ENCODE measurements at regions not wholly inside any gene's neighbourhood (a gene's known extent, or its start where the extent isn't known, plus 50 kb on each side); places are given as distances from the start of the nearest gene placed in this dataset.

DNA sequence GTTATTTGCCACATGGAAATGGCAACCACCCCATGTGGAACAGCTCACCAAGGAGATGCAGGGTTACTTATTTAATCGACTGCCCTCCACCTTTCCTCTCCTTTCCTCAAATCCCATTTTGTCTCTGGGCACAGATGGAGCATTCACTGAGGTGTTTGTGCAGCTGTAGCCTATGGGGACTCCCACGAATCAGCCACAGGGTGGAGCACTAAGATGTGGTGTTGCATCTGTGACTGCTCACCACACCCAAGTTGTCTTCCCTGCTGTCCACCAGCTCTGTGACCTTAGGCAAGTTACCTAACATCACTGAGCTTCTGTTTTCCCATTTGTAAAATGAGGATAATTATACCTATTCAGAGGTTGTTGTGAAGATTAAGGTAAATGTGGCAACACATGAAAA is 252.4 kb upstream of the CPEB2 start:
- no peak for FAIRE-seq

DNA sequence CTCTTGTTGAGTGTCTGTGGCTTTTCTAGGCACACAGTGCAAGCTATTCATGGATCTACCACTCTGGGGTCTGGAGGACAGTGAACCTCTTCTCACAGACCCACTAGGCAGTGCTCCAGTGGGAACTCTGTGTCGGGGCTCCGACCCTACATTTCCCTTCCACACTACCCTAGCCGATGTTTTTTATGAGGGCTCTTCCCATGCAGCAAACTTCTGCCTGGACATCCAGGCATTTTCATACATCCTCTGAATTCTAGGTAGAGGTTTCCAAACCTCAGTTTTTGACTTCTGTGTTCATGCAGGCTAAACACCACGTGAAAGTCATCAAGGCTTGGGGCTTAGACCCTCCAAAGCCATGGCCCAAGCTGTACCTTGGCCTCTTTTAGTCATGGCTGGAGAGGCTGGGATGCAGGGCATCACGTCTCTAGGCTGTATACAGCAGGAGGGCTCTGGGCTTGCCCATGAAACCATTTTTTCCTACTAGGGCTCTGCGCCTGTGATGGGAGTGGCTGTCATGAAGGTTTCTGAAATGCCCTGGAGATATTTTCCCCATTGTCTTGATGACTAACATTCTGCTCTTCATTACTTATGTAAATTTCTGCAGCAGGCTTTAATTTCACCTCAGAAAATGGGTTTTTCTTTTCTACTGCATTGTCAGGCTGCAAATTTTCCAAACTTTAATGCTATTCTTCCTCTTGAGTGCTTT is 249.8 kb upstream of the CPEB2 start:
- FAIRE-seq: no peak

DNA sequence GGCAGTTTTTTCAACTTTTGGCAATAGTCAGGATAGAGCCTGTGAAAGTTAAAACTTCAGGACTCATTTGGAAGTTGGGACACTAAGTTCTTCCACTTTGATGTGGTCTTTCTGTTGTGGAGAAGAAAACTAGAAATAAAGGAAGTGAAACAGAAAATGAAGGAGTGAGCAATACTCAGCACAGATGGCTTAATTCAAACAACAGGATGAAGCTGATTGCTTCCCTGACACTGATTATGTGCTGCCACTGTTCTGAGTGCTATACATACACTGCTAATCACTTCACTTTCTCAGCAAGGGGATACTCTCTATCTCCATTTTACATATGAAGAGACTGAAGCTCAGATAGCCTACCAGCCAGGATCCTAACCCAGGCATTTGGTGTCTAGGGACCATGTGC is 235.1 kb upstream of the CPEB2 start:
- FAIRE-seq: no peak

DNA sequence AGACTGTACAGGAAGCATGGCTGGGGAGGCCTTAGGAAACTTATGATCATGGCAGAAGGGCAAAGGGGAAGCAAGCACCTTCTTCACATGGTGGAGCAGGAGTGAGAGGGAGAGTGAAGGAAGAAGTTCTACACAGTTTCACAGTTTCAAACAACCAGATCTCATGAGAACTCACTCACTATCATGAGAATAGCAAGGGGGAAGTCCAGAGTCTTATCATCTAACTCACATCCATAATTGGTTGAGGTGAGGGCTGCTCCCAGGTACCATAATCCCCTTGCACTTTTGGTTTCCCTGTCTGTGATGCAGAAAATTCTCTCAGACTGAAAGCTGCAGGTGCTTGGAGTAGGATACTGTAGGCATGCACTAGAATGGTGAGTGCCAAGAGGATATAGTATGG is 233.8 kb upstream of the CPEB2 start:
- no peak for FAIRE-seq

DNA sequence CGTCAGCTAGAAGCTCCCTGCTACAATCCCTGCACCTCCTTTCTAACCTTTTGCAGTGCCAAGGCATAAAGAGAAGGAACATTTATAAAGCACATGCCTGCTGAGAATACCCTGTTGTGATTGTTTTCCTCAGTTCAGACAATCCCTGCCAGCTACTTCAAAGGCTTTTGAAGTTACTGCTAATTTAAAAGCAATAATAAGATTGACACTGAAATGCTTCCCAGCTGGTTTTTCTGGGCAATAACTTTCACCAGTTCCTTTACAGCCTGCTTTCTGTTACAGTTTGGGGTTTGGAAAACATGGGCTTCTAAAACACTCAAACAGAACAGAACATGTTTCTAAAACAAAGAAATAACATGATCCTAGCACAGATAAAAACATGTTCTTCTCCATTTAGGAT is 232.3 kb upstream of the CPEB2 start:
- no peak for FAIRE-seq

DNA sequence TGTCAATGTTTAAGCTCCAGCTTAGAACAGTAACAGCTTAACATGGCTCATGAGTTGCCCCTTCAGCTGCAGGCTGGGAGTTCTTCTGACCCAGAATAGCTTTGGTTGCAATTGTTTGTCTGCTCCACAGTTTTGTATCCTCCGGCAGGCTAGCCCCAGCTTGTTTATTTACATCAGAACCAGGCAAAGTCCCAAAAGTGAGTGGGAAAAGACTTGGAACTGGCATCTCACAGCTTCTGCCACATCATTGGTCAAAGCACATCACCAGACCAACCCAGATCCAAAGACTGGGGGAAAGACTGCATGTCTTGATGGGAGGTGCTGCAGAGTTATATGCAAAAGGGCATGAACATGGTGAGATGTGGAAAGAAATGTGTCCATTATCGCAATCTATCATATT is 231.2 kb upstream of the CPEB2 start:
- no peak for FAIRE-seq

DNA sequence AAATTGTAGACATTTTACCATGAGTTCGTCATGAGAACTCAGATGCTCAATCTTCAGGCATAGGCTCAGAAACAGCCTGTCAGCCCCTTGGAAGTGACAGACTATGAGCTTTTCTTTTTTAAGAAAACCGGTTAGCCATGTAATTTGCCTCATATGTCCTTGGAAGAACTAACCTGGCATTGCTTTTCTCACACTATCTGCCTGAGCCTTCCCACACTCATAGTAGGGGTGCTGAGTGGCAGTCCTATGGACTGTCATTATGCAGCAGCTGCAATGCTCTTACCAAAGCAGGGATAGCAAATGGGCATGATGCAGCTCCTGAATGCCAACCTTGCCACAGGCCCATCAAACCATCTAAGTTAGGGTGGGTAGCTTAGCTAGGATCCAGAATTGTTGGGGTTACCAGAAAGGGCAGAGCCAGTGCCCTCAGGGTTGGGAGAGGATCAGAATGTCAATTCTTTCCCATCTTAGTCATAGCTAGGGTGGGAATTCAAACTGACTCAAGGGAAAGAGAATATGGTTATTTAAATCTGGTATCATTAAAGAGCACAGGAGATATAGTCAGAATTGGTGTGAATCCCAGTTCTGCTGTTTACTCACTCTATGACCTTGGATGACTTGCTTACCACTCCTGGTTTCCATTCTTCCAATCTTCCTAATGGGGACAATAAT is 230.6 kb upstream of the CPEB2 start:
- no peak for FAIRE-seq

DNA sequence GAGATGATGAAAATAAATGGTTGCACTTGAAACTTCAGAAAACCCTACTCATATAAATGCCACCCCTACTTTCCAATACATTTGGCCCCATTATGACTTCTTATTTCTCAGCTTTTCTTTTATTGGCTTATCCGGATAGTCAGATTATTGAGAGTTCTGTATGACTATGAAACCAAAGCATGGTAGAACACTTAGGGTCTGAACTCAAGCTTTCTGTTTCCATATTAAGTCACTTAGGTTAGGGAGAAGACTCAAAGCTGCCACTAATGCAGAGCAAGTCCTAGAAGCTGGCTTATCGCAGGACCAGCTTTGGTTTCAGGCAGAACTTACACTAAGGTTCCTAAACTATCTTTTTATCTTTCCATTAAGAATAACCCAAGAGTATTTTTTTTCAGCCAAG is 229.9 kb upstream of the CPEB2 start:
- FAIRE-seq: no peak

DNA sequence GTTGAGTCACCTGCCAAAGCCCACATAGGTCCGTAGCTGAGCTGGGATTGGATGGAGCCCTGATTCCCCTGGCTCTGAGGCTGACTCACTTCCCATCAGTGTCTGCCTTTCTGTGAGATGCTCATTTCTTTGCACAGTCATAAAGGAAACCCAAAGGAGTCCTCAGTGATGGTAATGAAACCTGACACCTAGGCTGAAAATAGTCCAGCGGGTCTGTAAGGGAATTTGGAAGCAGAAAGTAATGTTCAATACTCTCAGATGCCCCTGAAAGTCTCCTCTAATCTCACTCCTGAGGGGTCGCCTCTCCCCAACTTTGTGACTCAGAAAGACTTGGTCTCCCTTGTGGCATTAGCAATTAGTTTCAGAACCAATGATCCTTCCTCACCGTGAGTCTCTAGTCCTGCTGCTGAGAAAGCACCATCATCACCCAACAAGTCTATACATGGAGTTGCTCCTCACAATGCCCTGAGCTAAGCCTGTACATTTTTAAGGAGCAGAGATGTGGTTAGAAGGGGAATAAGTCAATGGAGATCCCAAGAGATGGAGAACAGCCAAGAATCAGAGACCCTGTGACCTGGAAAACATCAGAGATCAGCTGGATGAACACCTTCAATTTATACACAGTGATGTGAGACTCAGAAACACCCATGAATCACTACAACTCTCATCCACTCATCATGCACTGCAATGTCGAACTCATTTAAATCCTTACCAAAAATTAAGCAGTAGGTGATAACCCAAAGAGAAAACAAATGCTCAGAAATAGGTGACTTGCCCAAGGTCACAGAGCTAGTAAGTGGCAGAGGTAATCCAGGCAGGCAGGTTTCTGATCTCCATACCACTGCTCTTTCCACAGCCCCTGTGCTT is 219.0 kb upstream of the CPEB2 start:
- FAIRE-seq: no peak

DNA sequence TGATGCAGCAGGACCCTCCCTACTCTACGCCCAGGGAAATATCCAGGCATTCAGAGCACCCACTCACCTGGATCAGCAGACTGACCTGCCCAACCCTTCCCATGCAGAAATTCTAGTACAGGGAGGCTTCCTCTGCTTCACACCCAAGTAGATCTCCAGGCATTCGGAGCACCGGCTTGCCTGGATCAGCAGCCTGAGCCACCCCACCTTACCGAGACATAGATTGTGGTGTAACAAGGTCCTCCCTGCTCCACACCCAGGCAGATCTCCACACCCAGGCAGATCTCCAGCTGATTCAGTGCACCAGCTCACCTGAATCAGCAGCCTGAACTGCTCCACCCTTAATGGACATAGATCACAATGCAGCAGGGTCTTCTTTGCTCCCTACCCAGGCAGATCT is 215.1 kb upstream of the CPEB2 start:
- FAIRE-seq: no peak

DNA sequence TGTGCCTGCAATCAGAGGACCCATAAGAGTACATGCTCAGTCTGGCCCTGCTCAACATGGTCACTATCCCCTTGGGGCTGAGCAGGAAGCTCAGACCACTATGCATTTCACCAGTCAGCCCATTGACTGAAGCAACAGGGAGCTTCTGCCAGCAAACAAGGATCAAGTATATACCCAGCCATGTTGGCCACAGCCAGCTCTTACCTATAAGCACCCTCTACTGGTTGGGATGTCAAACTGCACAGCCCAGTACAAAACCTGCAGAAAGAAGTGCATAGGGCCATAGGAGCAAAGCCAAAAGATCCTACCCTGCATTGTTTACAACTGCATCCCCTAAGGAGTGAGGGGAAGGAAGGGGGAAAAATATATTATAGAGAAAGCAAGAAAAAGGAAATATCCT is 214.4 kb upstream of the CPEB2 start:
- FAIRE-seq: no peak

DNA sequence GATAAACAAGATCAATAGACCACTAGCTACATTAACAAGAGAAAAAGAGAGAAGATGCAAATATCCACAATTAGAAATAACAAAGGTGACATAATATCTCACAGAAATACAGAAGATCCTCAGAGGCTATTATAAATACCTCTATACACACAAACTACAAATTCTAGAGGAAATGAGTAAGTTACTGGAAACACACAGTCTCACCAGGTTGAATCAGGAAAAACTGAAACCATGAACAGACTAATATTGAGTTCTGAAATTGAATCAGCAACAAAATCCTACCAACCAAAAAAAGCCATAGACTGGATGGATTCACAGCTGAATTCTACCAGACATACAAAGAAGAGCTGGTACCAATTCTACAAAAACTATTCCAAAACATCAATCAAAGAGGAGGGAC is 211.8 kb upstream of the CPEB2 start:
- no peak for FAIRE-seq

DNA sequence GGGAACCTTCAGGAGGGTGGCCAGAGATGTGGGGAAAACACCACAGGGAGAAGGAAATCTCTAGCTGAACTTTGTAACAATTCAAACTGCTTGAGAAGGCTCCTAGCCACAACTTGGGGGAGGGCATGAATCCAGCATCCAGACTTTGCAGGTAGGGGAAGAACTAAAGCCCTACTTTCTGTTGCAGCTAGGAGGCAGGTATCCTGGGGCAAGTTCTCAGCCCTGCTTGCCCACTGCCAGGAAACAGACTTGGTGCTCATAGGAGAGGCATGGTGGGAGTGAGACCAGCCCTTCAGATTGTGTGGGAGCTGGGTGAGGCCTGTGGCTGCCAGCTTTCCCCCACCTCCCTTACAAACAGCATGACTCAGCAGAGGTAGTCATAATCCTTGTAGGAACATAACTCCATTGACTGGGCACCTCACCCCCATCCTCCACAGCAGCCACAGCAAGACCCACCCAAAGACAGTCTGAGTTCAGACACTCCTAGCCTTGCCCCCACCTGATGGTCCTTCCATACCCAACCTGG is 209.5 kb upstream of the CPEB2 start:
- FAIRE-seq: no peak

DNA sequence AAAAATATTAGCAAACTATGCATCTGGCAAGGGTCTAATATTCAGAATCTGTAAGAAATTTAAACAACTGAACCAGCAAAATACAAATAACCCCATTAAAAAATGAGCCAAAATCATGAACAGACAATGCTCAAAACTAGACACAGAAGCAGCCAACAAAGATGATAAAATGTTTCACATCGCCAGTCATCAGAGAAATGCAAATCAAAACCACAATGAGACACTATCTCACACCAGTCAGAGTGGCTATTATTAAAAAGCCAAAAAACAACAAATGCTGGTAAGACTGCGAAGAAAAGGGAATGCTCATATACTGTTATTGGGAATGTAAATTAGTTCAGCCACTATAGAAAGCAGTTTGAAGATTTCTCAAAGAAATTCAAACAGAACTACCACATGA is 201.3 kb upstream of the CPEB2 start:
- no peak for FAIRE-seq

DNA sequence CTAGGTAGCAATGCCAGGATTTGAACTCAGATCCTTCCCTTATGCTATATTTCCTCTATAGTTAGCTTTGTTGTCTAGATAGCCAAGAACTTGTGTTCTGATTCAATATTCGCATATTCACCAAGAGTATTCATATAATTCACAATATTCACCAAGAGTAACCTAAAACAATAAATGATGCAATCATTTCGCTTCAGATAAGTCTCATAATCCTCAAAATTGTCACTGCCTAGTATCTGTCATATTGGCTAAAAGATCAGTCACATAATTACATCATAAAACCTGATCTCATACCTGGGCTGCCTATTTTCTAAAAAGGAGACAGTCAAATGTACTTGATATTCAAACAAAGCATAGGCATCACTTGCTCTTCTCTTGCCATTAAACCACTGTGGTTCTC is 199.7 kb upstream of the CPEB2 start:
- no peak for FAIRE-seq

DNA sequence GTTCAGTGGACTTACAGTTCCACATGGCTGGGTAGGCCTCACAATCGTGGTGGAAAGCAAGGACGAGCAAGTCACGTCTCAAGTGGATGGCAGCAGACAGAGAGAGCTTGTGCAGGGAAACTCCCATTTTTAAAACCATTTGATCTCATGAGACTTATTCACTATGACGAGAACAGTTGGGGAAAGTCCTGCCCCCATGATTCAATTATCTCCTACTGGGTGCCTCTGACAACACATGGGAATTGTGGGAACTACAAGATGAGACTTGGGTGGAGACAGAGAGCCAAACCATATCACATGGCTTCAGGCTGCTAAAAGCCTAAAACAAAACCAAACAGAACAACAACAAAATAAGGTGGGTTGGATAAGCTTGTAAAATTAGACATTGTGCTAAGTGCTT is 194.4 kb upstream of the CPEB2 start:
- no peak for FAIRE-seq

DNA sequence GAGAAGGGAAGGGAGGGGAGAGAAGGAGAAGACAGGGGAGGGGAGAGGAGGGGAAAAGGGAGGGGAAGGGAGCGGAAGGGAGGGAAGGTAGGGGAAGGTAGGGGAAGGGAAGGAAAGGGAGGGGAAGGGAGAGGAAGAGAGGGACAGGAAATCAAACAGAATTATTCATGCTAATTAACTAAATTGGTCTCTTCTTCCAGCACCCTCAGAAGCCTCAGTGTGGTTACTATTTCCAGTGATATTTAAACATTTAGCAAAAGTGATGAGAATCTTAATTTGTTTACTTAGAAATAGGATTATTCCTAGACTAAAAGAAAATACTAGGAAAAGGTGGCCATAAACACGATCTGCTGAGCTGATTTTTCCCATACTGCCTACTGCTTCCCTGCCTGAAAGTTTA is 193.1 kb upstream of the CPEB2 start:
- FAIRE-seq: no peak

DNA sequence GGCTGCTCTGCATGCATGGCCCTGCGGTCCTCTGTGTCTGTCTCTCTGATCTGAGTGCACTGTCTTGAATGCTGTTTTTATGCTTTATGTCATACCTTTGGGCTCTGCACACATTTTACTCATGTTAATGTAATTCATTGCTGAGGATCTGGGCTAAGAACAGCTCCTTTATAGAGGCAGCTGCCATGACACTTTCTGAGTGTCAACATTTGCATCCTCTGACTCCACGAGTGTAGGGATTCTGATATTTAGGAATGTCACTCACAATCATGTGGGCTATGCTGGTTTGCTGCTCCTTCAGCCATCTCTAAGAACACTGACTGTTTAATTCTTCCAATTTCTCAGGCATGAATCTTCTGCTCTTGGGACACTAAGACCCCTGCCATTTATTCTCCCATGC is 192.2 kb upstream of the CPEB2 start:
- FAIRE-seq: no peak

DNA sequence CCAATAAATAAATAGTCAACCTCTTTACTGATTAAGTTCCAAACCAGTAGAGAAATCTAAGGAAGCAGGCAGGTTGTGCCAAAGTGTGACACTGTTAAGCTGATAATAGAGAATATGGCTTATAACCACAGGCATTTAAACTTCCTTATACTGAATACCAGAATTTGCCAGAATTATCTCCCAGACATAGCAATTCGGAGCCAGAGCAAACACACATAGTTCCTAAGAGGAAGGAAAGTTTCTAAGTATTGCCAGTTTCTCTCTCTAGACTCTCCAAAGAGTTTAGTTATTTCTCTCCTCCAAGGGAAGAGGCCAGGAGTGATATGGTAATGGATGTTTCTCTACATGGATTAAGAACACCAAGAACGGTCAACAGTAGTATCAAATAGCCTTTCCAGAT is 191.7 kb upstream of the CPEB2 start:
- FAIRE-seq: no peak

DNA sequence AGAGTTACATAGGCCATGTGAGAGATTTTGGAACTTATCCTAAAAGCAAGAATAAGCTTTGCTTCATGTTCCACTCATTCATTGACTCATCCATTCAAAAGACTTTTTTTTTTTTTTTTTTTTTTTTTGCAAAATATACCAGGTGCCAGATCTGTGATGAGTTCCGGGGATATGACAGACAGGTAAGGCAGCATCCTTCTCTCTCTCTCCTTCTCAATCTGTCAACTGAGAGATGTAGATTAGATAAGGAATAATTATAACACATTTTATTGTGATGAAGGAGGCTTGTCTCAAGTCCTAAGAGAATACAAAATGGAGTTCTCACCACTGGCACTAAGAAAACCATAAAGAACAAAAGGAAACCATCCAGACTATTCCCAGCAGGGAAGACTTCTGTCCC is 190.2 kb upstream of the CPEB2 start:
- FAIRE-seq: no peak

DNA sequence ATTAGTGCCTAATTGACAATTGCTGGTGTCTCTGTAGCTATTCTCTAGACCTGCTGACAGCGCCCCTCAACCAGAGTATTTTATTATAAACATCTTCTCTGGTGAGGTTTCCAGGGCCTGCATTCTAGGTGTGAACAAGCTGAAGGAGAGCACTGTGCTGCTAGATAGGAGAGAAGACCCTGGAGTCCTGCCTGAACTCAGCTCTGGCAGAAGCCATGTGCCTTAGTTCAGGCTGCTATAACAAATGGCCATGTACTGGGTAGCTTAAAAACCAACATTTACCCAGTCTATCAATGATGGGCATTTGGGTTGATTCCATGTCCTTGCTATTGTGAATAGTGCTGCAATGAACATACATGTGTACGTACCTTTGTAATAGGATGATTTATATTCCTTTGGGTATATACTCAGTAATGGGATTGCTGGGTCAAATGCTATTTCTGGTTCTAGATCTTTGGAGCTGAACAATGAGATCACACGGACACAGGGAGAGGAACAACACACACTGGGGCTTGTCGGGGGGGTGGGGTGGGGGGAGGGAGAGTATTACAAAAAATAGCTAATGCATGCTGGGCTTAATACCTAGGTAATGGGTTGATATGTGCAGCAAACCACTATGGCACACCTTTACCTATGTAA is 185.5 kb upstream of the CPEB2 start:
- FAIRE-seq: no peak

DNA sequence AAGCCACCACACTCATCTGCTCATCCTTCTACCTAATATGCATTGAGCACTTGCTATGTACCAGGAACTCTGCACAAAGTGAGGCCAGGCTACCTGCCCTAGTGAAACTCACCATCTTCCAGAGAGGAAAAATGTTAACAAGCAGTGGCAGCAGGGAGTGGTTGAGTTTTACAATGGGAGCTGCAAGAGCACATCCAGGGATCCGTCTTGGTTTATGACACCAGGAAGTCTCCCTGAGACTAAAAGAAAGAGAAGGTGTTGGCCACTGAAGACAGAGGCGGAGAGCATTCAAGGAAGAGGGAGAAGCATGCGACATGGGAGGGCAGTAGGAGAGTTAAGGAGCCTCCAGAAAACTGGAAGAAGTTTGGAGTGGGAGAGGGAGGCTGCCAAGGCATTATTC is 178.1 kb upstream of the CPEB2 start:
- no peak for FAIRE-seq

DNA sequence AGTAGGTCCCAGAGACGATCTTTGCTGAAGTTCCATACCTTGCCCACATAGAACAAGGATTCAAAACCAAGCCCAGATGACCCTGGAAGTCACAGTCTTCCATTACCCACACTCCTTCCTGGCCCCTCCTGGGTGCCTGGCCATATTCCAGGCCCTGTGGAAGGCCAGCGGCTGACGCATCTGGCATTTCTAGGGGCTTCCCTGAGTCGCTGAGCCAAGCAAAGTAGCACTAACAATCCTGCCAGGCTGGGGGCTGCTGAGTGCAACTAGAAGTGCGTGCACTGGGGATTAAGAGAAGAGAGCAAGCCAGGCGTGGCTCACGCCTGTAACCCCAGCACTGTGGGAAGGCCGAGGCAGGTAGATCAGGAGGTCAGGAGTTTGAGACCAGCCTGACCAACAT is 175.2 kb upstream of the CPEB2 start:
- FAIRE-seq: no peak

Measured in colon (tissue), 2 donors.